Mucosa of descending colon (tissue), 3 donors: ENCODE measurements at regions not wholly inside any gene's neighbourhood (a gene's known extent, or its start where the extent isn't known, plus 50 kb on each side); places are given as distances from the start of the nearest gene placed in this dataset.

Source experiments
- ATAC-seq: fragments of 200-7000 bp; cut with Tn5 transposase; one replicate; pipeline ENCODE4 v1.9.1; 2020; ENCODE audit warnings: mild to moderate bottlenecking, moderate library complexity
- DNase-seq, 3 donors: peaks; one replicate each; pipeline ENCODE4 v3.0.0-alpha.2; 2020
- H3K36me3 ChIP-seq: fragments of 200-600 bp; one replicate; pipeline ENCODE4 v1.8.0; 2021; ENCODE audit warnings: low read depth, mild to moderate bottlenecking
- H3K4me1 ChIP-seq: fragments of 200-600 bp; one replicate; pipeline ENCODE4 v1.8.0; 2021; ENCODE audit warnings: low read depth, mild to moderate bottlenecking
- H3K4me3 ChIP-seq: fragments of 200-600 bp; one replicate; pipeline ENCODE4 v1.8.0; 2021; ENCODE audit warnings: mild to moderate bottlenecking
- H3K9me3 ChIP-seq: fragments of 200-600 bp; one replicate; pipeline ENCODE4 v1.8.0; 2021; ENCODE audit warnings: mild to moderate bottlenecking
- intact Hi-C, 2 donors: fragments of 100-400 bp; cut with DNase I in 1 of 2; cut with micrococcal nuclease in 1 of 2; formaldehyde crosslinking; loops; one replicate each; pipeline versions ENCODE4 v1.11.0 to v1.11.1; 2022; cut with DNase I, micrococcal nuclease
- TF ChIP-seq, protein P1 (sequence below): fragments of 200-600 bp; IDR thresholded peaks from one replicate; pipeline ENCODE4 v1.8.0; 2022; ENCODE audit warnings: antibody characterized with exemption, mild to moderate bottlenecking
- donor health status: DM: no; HTN: no; CAD: no; lungs with moderate emphysema.
- donor health status: DM: no; HTN: no; CAD: no.
- donor health status: DM: no; HTN: yes; CAD: no.

DNA sequence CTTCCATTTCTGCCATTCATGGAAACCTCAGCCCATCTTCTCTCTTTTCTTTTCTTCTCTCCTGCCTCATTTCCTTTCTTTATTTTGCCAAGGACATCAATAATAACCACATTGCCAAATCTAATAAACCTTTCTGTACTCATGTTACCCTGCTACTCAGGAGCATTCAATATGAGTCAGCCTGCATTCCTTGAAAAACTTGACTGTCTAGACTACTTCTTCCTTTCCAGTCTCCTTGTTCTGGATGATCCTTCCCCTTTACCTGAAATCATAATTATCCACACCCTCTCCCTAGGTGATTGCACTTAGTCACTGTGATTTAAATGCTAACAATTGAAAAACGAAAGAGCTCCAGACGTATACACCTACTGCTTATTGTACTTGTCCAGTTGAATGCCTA is 253.2 kb upstream of the CENPE start:
- no peak for DNase-seq

GRCh38 chr4:103450693-103451092 is 252.6 kb upstream of the CENPE start:
- Histone ChIP-seq H3K4me1 (no peaks in the 10 kb centered on the region), H3K4me3 (no peak overlapping the region)
- intact Hi-C loops: no loop called here

More for the DNA sequence above, 253.2 kb upstream of the CENPE start:
- Histone ChIP-seq H3K4me1 (no peaks in the 10 kb centered on the region), H3K4me3 (no peak overlapping the region), H3K36me3 (no peaks in the 10 kb centered on the region), H3K9me3 (no peaks in the 10 kb centered on the region)
- TF ChIP-seq, protein P1, sequence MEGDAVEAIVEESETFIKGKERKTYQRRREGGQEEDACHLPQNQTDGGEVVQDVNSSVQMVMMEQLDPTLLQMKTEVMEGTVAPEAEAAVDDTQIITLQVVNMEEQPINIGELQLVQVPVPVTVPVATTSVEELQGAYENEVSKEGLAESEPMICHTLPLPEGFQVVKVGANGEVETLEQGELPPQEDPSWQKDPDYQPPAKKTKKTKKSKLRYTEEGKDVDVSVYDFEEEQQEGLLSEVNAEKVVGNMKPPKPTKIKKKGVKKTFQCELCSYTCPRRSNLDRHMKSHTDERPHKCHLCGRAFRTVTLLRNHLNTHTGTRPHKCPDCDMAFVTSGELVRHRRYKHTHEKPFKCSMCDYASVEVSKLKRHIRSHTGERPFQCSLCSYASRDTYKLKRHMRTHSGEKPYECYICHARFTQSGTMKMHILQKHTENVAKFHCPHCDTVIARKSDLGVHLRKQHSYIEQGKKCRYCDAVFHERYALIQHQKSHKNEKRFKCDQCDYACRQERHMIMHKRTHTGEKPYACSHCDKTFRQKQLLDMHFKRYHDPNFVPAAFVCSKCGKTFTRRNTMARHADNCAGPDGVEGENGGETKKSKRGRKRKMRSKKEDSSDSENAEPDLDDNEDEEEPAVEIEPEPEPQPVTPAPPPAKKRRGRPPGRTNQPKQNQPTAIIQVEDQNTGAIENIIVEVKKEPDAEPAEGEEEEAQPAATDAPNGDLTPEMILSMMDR: no peak
- ATAC-seq: no peak
- intact Hi-C loops: no loop called here

DNA sequence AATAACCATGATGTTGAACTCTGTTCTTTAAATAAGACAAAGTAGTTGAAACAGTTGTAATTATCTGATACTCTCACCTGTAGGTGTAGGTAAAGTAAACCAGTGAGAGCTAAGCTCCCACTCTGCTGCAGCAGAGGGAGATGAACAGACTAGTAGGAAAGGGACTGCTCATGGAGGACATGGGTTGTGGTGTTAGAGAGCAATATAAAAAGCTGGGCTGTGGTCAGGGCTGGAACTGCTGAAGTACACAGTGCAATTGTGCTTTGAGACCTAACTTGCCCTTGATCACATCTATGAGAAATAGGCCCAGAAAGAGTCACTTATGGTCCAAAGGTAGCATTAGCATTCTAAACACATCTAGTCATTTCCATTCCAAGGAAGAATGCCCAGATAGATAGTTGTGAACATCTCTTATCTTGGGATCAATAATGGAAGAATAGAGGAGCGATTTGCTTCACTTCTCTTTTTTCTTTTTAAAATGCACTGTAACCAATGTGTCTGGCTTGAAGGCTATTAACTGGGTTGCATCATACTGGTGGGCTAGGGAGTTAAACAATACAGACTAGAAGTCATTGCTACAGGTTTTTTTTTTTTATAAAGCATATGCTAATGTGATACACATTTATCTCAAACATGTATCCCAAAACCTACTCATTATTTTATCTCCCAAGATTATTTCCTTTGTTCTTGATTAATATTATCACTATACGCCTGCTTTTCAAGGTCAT is 251.3 kb upstream of the CENPE start:
- intact Hi-C loops: no loop called here
- TF ChIP-seq, protein P1: no peak

More at GRCh38 chr4:103450693-103451092, 252.6 kb upstream of the CENPE start:
- TF ChIP-seq, protein P1: no peak
- no peaks in the 10 kb centered on the region for H3K36me3 ChIP-seq
- DNase-seq (no peak), ATAC-seq (no peak)
- H3K9me3 ChIP-seq: no peaks in the 10 kb centered on the region

DNA sequence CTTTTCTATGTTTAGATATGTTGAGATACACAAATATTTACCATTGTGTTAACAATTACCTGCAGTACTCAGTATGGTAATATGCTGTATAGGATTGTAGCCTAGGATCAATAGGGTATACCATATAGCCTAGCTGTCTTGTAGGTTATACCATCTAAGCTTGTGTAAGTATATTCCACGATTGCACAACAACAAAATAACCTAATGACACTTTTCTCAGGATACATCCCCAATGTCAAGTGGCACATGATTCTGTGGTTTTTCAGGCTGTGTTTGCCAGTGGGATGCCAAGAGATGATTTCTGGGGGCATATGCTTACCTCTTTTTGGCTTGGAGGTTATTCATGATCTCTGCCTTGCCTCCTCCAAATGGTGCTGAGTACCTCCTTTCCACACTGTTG is 247.2 kb upstream of the CENPE start:
- DNase-seq (no peak), ATAC-seq (no peak)
- TF ChIP-seq, protein P1: no peak
- Histone ChIP-seq H3K9me3 (no peaks in the 10 kb centered on the region), H3K4me1 (no peaks in the 10 kb centered on the region), H3K36me3 (no peaks in the 10 kb centered on the region), H3K4me3 (no peak overlapping the region)
- intact Hi-C loops: no loop called here

More for the DNA sequence above, 251.3 kb upstream of the CENPE start:
- ATAC-seq (no peak), DNase-seq (no peak)
- Histone ChIP-seq H3K4me3 (no peak overlapping the region), H3K4me1 (no peaks in the 10 kb centered on the region), H3K36me3 (no peaks in the 10 kb centered on the region), H3K9me3 (no peaks in the 10 kb centered on the region)

- Histone ChIP-seq H3K4me3 (no peak overlapping the region), H3K36me3 (no peaks in the 10 kb centered on the region), H3K9me3 (no peaks in the 10 kb centered on the region), H3K4me1 (no peaks in the 10 kb centered on the region)
- DNase-seq (no peak), ATAC-seq (no peak)
- TF ChIP-seq, protein P1: no peak
- intact Hi-C loops: no loop called here
Observed at GRCh38 chr4:103443324-103443723, 245.2 kb upstream of the CENPE start.
